Stimulated activated CD8-positive, alpha-beta memory T cell treated with anti-CD3 and anti-CD28 coated beads, Interleukin-7, amount 100 ng/mL, for 4 hours (primary cell): ENCODE measurements at regions not wholly inside any gene's neighbourhood (a gene's known extent, or its start where the extent isn't known, plus 50 kb on each side); places are given as distances from the start of the nearest gene placed in this dataset.

Experiments used
- DNase-seq, 2 donors: peaks; one replicate each; pipeline ENCODE4 v3.0.0-alpha.2; 2020; ENCODE audit warnings: low read depth in 2 of 2

GRCh38 chr2:217302856-217303255 is 443.0 kb upstream of the TNP1 start:
- no peak for DNase-seq

GRCh38 chr2:217301142-217301925 is 441.5 kb upstream of the TNP1 start:
- no peak for DNase-seq

GRCh38 chr2:217299590-217299989 is 439.7 kb upstream of the TNP1 start:
- DNase-seq = no peak

- DNase-seq = no peak
Measured at GRCh38 chr2:217297096-217297495, 437.2 kb upstream of the TNP1 start.

- no peak for DNase-seq
Measured at GRCh38 chr2:217294818-217295217, 435.0 kb upstream of the TNP1 start.

- DNase-seq = no peak
Measured at GRCh38 chr2:217294211-217294610, 434.3 kb upstream of the TNP1 start.

GRCh38 chr2:217293607-217294006 is 433.7 kb upstream of the TNP1 start:
- DNase-seq = no peak

GRCh38 chr2:217293046-217293445 is 433.2 kb upstream of the TNP1 start:
- no peak for DNase-seq

GRCh38 chr2:217291259-217291658 is 431.4 kb upstream of the TNP1 start:
- DNase-seq = no peak

- DNase-seq = no peak
Measured at GRCh38 chr2:217290467-217290866, 430.6 kb upstream of the TNP1 start.

GRCh38 chr2:217289907-217290280 is 430.0 kb upstream of the TNP1 start:
- DNase-seq = no peak

- no peak for DNase-seq
Measured at GRCh38 chr2:217289177-217289906, 429.5 kb upstream of the TNP1 start.

- no peak for DNase-seq
Measured at GRCh38 chr2:217288472-217289063, 428.7 kb upstream of the TNP1 start.

GRCh38 chr2:217286833-217287232 is 427.0 kb upstream of the TNP1 start:
- no peak for DNase-seq

GRCh38 chr2:217285926-217286325 is 426.1 kb upstream of the TNP1 start:
- DNase-seq = no peak

- no peak for DNase-seq
Measured at GRCh38 chr2:217283460-217283859, 423.6 kb upstream of the TNP1 start.

- no peak for DNase-seq
Measured at GRCh38 chr2:217282531-217282930, 422.7 kb upstream of the TNP1 start.

GRCh38 chr2:217279556-217279955 is 419.7 kb upstream of the TNP1 start:
- DNase-seq = no peak

- no peak for DNase-seq
Measured at GRCh38 chr2:217279140-217279539, 419.3 kb upstream of the TNP1 start.

GRCh38 chr2:217277646-217278398 is 418.0 kb upstream of the TNP1 start:
- DNase-seq = no peak

GRCh38 chr2:217276433-217276832 is 416.6 kb upstream of the TNP1 start:
- no peak for DNase-seq

GRCh38 chr2:217275091-217275490 is 415.2 kb upstream of the TNP1 start:
- no peak for DNase-seq
